OCI-M1 (cell line): ENCODE measurements at regions not wholly inside any gene's neighbourhood (a gene's known extent, or its start where the extent isn't known, plus 50 kb on each side); places are given as distances from the start of the nearest gene placed in this dataset.

ENCODE experiments used
- DNase-seq: peaks from one replicate; lab custom pipeline; 2025; lab: John Stamatoyannopoulos, UW

DNA sequence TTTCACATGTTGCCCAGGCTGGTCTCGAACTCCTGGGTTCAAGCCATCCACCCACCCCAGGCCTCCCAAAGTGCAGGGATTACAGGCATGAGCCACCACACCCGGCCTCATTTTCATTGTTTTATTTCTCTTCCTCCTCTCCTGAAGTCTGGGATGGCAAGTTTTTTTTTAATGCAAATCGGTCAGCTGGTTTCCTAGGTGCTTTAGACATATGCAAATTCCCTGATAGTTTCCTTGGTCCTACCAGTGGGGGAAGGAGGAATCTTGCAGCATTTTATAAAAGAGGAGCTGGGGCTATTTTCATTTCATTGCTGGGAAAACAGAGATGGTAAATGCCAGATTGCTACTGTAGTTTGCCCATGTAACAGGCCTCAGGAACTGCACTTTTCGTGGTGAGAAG is 179.4 kb downstream of the ACTL7B start:
- no peak for DNase-seq

DNA sequence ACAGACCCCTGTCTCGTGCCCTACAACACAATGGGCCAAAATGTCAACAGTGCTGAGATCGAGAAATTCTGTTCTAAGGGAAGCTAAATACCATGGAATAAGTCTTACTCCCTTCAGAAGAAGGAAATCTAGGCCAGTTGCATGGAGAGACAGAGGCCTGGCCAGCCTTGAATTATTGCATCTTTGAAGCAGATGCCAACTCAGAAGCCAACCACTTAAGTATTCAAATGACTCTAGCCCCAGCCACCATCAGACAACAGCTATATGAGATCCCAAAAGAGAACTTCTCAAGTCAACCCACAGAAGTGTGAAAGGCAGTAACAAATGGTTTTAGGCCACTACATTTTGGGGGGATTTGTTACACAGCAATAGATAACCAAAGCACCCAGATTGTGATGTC is 180.1 kb downstream of the ACTL7B start:
- DNase-seq = no peak

DNA sequence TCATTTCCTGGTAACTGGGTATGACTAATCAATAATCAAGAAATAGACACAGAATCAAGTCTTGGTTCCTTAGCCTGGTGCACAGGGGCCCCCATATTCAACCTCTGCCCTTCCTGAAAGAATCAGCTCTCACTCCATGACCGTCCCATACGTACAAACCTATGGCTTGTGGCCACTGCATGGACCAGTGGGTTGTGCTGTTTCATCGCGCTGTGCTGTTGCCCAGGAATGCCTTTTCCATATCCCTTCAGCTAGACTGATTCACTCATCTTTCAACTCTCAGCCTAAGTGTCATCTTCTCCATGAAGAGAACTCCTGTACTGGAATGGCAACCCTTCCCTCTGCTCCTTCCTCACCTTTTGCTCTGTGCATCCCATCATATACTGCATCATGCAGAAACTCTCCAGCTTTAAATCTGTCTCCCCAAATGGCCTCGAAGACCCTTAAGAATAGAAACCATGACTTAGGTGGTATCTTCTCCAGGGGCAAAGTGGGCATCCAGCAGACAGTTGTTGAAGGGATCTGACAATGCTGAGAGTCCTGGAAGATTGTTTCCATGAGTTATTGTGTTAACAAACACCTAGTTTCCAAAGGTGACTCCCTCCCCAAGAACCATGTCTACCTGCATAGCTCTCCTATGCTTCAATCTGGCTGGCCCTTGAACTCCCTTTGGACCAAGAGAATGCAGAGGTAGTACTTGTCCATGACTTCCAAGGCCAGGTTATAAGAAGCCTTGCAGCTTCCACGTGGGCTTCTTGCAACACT is 180.8 kb downstream of the ACTL7B start:
- DNase-seq = no peak

DNA sequence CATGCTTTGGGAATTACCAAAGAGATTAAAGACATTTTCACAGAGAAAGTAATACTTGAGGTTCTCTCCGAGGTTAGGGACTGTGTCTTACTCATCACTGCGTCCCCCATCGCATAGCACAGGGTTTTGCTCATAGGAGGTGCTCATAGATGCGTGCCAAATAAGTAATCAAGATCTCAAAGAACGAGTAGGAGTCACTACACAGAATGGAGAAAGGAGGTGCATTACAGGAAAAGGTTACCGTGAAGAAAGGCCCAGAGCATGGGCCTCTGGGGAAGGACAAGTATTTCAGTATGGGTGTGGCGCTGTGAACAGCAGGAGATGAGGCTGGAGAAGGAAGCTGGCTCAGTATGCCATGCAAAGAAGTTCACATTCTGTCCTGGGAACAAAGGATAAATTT is 182.4 kb downstream of the ACTL7B start:
- no peak for DNase-seq

DNA sequence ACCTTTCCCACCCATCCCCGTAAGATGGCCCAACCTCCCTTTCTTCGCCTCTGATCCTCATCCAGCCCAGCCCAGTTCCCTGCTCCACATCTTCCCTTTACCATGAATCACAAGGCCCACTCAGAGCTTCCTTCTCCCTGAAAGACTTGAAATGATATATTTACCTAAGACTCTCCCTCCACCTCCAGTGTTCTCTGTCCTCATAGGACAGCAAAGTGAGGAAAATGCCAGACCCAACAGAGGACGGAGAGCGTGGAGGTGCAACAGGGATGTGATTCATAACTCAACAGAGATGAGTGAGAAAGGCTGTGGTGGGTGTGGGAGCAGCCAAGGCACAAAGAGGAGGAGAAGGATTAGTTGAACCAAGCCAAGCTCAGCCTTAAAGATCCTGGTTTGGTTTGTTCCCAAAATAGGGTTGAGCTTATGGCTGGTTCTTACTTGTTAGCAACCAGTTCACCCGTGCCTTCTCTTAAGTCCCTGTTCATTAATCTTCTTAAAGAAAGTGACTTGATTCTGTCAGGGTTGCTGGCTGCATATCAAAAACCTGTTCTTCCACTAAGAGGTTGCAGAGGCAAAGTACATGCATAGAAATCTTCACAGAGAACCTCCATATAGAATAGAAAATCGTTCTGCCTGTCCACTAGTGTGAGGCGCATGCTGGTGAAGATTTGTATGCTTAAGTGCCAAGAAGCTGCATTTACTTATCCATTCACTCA is 183.2 kb downstream of the ACTL7B start:
- no peak for DNase-seq

DNA sequence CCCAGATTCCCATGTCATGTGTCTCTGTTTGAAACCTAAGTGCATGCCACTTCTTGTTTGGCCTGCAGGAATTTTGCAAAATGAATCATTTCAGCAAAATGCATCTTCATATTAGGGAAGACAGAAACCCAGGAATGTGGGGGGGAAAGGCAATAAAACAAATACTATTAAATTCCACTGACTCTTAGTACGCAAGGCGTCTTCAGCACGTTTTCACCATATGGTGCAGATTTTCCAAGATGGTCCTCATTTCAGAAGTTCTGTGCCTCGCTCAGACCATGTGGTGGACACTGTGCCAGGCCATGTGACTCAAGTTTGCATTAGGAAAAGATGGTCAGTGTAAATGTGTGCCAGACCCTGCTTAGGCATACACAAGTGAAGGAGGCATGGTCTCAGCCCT is 184.0 kb downstream of the ACTL7B start:
- DNase-seq = no peak

DNA sequence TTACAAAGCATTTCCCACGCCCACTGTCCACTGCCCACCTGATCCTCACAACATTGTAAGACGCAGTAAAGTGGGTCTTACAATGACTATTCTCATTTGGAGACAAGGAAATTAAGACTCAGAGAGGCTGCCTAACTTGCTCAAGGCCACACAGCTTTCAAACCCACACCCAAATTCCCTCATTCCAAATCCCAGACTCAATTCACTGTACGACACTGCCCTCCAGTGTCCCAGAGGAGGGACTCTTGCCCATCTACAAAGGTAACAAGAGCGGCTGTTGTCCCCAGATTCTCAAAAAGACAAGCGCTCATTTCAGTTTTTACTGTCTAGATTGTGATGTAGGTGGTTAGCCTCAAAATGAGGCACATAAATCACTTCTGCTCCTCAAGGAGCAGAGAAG is 184.6 kb downstream of the ACTL7B start:
- DNase-seq = peak; percentile 1

DNA sequence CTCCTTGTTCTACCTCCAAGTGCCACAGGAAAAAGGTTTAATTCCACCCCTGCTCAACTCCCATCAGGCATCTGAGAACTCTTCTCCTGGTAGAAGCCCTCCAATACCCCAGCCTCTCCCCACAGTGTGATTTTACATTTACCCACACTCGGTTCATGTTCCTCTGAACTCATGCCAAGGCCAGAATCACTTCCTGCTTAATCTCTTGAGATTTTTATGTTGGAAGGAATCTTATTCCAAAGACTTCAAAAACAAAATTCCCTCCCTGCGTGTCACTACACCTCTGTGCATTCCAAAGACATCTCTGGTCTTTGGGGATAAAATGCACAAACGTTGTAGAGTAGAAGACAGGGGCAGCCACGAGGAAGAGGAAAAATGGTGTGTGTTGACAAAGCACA is 186.8 kb downstream of the ACTL7B start:
- DNase-seq = no peak

DNA sequence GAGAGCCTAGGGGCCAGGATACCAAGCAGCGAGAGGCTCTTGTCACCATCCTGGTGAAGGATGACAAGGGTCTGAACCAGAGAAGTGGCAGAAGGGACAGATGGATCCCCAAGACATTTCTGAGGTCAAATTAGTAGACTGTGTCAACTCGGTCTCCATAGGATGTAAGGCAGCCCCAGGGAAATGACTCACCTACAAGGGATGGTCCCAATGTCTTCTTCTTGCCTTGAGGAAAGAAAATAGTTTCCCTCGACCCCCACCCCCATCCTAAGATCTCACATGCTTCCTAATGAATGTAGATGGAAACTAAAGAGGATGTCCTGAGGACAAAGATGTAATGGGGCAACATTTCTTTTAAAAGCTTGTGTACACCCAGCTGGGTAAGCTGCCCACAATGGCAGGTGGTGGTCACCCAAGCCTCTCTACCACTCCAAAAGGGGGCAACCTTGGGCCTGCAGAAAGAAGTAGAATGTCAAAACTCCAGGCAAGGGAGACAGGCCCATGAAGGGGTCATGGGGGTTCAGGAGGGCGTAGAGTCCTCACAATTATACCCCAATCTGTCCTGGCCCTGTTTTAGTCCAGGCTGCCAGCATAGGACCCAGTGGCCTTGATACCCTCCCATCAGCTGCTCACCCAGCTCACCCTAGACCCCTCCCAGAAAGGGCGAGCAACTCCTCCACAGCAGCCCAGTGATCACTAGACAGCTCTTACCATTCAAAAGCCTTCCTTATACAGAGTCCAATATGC is 187.4 kb downstream of the ACTL7B start:
- no peak for DNase-seq

DNA sequence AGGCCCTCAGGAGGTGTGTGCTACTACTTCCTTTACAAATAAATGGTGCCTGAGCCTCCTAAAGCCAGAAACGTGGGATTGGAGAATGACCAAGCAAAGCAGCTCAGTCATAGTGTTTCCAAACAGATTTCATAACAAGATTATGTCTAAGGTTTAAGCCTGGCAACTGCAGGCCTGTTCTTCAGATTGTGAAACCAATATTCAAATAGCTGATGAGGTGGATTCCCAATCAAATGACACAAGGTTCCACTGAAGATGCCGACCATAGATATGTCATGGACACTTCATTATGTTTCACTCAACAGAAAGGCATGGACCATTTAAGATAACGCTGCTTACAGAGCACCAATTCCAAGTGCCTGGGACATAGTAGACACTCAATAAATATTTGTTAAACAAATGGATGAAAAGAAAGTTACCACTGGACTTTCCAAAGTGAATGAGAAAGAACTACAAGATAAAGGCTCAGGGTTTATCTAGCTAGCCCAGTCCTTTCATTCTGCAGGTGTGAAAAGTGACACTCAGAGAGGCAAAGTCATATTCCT is 189.5 kb downstream of the ACTL7B start:
- no peak for DNase-seq

DNA sequence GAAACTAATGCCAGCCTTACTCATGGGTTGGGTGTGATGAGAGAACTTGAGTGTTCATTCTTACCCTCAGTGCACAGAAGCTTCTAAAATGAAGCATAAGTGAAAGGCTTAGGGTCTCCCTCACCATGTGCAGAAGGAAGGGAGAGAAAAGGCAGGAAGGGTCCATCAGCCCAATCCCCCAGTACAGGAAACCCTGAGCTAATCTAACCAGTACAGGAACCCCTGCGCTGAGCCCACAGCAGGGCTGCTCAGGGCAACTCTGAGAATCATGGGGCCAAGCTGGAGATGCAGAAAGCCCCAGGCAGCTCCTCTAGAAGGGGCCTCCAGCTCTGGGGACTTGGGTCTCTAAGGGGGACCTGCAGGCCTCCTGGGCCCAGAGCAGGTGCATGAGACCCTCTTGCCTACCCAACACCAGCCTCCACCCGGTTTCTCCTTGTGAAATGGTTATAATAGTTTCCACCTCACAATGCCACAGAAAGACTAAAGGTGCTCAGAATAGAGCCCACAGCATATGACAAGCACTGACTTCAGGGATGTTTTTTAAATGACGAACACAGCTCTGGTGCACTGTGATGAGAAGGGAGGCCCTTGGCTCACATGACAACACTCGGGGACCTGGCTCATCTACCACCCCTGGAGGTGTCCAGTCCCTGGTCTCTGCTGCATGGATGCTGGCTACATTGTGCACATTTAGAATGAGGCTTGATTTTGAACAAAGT is 190.1 kb downstream of the ACTL7B start:
- DNase-seq = no peak

DNA sequence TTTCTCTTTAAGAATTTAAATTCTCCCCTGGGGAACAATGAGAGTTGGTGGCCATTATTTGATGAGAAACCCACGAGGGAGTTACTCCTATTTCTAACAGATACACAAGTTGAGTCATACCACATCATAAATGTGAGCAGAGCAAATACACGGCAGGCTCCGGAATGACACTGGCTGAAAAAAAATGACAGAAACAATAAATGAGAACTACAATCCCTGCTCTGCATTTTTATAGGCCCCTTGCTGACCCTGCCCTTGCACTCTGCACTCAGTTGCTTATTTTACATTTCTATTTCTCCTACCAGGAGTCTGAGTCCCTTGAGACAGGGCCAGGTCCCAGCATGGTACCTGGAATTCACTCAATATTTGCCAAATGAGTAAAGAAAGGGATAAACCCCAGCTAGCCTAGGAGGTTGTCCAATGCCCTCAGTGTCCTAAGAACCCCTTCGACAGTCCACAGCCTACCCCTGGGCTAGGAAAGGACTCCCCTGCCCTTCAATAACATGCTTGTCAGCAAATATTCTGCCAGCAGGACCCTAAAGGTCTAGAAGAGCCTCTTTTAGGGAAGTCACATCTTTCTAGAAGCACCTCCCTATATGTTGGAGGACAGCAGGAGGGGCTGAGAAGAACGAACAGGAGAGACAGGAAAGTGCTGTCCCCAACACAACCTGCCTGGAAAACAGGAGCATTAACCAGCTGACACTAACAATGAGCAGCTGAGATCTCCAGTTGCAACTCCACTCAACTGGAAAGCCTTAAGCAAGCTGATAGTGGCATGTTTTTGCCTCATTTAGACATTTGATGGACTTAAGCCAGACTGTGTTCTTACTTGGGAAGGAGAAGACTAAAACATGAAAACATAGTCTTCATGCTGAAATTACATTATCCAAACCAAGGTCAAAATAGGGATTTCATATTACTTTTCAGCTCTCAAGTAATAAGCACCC is 191.2 kb downstream of the ACTL7B start:
- no peak for DNase-seq

DNA sequence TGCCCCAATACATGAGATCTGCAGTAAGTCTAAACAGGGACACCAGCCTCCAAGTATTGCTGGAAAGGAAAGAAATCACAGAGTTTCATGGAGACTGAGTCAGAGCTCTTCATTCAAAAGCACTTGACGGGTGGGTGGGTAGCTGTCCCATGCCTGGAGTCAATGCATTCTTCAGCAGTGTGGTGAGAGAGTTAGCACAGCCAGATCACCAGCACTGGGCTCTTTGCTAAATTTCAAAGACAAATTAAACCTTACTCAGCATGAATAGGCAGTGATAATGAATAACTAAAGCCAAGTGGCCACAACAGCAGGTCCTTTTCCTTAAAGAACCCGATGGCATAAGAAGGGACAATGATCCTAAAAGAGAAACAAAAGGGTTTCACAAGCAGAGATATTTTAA is 192.4 kb downstream of the ACTL7B start:
- no peak for DNase-seq

DNA sequence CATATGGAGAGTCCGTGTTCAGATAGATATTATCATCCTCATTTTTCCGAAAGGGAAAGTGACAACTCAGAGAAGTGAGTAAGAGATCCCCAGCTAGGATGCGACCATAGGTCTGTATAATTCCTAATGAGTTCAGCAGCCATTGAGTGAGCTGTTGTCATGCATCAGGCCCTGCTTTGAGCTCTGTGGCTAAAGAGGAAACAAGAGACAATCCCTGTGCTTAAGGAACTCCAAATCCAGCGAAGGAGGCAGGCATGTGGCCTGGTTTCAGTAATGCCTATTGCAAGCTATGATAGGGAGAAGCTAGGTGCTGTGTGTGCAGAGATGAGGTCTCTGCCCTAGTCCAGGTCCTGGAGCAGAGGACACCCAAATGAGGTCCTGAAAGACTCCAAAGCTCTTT is 192.8 kb downstream of the ACTL7B start:
- no peak for DNase-seq

DNA sequence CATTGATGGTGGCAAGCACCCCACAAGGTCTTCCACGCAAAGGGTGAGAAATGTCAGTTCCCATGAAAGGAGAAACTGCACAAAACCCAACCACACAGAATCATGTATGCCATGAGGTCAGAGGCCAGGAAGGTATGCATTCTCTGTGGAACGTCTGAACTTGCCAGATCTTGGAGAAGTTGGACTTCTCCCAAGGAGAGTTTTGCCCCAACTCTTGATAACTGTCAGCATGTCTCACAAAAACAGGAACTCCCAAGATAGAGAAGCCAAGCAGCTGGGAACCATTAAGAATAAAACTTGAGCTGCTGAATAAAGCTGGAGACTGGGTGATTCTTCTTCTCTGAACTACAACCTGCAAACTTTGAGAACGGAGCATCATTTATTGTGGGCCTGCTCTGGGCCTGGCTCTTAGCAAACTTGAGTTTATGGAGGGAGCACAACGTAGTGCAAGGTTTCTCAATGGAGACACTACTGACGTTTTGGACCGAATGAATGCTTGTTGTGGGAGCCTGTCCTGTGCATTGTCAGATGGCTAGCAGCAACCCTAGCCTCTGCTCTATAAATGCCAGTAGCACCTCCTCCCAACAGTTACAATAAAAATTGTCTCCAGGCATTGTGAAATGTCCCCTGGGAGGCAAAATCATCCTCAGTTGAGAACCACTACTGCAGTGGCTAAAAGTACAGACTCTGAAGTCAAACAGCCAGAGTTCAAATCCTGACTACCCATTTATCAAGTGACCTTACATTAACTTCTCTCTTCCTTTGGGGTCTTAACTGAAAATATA is 193.5 kb downstream of the ACTL7B start:
- no peak for DNase-seq

DNA sequence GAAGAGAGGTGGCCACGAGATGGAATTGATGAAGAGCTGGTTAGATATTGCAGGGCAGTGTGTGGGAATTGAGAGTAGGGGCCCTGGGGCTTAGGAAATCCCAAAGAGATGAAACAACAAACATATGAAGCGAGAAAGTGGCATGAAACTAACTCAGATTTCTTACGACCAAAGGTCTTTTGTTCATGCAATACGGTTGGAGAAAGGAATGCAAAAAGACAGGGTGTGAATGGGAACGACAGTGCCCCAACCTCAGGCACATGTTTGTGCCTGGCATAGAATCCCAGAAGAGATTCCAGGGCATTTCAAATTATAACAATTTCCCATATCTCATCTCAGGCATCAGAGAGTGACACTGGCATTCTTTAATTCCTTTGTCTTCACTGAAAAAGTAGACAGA is 199.2 kb downstream of the ACTL7B start:
- no peak for DNase-seq

DNA sequence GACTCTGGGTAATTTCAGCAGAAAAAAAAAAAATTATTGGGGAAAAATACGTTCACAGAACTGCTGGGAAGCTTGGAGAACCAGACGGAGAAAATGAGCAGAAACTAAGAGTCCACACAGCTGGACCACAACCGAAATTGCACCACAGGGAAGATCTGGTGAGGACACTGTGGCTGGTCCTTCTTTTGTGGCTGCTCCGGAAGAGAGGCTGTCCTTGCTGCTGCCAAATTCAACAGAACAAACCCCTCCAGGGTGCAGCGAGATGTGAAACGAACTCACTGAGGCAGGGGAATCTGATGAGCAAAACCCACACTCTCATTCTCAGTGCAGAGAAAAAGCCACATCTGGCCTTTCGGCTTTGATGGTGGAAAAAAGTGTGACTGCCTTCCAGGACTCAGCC is 200.0 kb downstream of the ACTL7B start:
- DNase-seq = no peak

DNA sequence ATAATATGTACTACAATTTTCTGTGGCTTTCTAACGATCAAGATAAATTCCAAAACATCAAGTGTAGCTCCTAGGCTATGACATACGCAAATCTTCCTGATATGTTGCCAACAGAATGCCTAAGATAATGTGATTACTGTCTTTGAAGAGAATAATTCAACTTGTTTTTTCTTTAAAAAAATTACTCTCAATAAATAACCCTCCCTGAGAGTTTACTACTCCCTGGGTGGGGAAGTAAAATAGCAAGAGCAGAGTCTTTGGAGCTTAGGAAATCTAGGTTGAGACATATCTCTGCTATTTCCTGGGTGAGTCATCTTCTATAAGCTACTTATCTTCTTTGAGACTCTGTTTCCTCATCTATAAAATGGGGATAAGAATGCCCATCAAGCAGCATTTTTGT is 201.2 kb downstream of the ACTL7B start:
- DNase-seq = no peak

DNA sequence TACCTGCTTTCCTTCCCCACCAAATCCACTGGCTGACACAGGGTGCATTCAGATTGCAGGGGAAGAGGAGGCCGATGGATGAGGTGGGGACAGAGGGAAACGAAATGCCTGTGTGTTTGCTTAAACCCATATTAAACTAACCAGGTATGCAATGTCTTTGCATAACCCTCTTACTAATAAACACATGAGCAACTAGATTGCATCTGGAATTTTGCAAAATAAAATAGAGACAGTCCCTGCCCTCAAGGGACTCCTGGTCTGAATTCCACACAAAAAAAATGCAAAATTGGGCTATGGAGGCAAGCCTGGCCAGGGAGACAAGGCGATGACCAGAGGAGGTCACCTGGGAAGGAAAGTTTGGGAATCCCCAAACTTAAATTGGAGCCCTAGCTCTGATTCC is 202.9 kb downstream of the ACTL7B start:
- no peak for DNase-seq

DNA sequence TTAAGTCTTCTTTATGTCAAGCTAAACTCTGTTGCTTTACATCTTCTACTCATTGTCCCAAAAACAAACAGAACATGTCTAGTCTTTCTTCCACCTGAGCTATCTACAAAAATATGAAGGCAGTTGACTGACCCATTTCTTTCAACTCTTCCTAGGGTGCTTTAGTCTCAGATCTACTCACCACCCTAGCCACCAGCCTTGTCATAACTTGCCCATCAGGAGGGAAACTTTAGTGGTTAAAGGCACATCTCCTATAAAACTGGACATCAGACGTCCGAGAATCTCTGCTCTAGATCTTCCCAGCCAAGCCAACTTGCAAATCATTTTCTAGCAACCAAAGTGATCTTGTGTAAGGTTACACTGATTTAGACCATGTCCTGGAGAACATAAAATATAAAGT is 205.0 kb downstream of the ACTL7B start:
- no peak for DNase-seq
